Thoracic aorta (tissue), 2 donors: ENCODE measurements at regions not wholly inside any gene's neighbourhood (a gene's known extent, or its start where the extent isn't known, plus 50 kb on each side); places are given as distances from the start of the nearest gene placed in this dataset.

Experiments
- ATAC-seq: fragments of 150-250 bp; one replicate; pipeline ENCODE4 v1.8.0; 2017; ENCODE audit warnings: low read depth; ENCODE audit not compliant: insufficient number of reproducible peaks, low FRiP score
- DNase-seq: peaks from one replicate; pipeline ENCODE4 v3.0.0-alpha.2; 2020; ENCODE audit warnings: low spot score
- H3K27ac ChIP-seq, 2 donors: fragments of 200-600 bp; sonication (generic); 1 replicate in 1 of 2; 2 replicates in 1 of 2; pipeline ENCODE4 v1.5.1; 2016; ENCODE audit warnings: mild to moderate bottlenecking in 2 of 2, moderate library complexity in 2 of 2
- H3K27me3 ChIP-seq: fragments of 200-600 bp; sonication (generic); replicated peaks from 2 replicates; pipeline ENCODE4 v1.6.0; 2016; ENCODE audit warnings: mild to moderate bottlenecking; ENCODE audit not compliant: insufficient read depth
- H3K36me3 ChIP-seq: fragments of 200-600 bp; sonication (generic); one replicate; pipeline ENCODE4 v1.5.1; 2016
- H3K4me1 ChIP-seq, 2 donors: fragments of 200-600 bp; sonication (generic); 1 replicate in 1 of 2; 2 replicates in 1 of 2; pipeline versions ENCODE4 v1.5.1 to v1.6.0; 2016; ENCODE audit warnings: low read depth in 2 of 2, mild to moderate bottlenecking in 1 of 2; ENCODE audit not compliant: control insufficient read depth in 1 of 2
- H3K4me3 ChIP-seq: fragments of 200-600 bp; sonication (generic); 2 replicates; pipeline ENCODE4 v1.5.1; 2016; ENCODE audit warnings: mild to moderate bottlenecking
- H3K9me3 ChIP-seq: fragments of 200-600 bp; sonication (generic); 2 replicates; pipeline ENCODE4 v1.5.1; 2016
- TF ChIP-seq, protein P1 (sequence below): fragments of 200-600 bp; sonication (generic); IDR thresholded peaks from one replicate; pipeline ENCODE4 v1.5.1; 2019; ENCODE audit warnings: antibody characterized with exemption

DNA sequence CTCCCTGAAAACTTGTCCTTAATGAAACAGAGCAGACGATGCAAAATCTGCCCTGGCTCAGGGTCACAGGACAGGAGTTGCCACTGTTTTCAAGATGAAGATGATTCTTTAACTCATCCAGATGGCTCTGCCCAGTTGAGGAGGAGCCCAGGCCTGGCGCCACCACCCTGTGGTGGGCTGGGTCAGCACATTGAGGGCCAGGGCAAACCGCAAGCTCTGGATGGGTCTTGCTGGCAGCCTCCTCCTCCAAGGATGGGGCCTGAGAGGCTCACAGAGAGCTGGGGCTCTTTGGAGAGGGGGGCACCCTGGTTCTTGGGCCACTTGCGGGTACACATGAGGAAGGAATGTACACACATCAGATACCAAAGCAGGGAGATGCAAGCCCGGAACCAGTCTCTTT, 158.2 kb downstream of the NUAK1 start:
- TF ChIP-seq, protein P1, sequence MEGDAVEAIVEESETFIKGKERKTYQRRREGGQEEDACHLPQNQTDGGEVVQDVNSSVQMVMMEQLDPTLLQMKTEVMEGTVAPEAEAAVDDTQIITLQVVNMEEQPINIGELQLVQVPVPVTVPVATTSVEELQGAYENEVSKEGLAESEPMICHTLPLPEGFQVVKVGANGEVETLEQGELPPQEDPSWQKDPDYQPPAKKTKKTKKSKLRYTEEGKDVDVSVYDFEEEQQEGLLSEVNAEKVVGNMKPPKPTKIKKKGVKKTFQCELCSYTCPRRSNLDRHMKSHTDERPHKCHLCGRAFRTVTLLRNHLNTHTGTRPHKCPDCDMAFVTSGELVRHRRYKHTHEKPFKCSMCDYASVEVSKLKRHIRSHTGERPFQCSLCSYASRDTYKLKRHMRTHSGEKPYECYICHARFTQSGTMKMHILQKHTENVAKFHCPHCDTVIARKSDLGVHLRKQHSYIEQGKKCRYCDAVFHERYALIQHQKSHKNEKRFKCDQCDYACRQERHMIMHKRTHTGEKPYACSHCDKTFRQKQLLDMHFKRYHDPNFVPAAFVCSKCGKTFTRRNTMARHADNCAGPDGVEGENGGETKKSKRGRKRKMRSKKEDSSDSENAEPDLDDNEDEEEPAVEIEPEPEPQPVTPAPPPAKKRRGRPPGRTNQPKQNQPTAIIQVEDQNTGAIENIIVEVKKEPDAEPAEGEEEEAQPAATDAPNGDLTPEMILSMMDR = no peak
- no peak overlapping the region for H3K4me3 ChIP-seq
- no peak for ATAC-seq
- no peaks in the 10 kb centered on the region for H3K27me3 ChIP-seq
- H3K27ac ChIP-seq = no peak overlapping the region
- no peaks in the 10 kb centered on the region for H3K9me3 ChIP-seq
- no peak for DNase-seq
- peaks cover 0 to 3% of the 10 kb centered on the region in 2 donors for H3K4me1 ChIP-seq
- no peaks in the 10 kb centered on the region for H3K36me3 ChIP-seq

DNA sequence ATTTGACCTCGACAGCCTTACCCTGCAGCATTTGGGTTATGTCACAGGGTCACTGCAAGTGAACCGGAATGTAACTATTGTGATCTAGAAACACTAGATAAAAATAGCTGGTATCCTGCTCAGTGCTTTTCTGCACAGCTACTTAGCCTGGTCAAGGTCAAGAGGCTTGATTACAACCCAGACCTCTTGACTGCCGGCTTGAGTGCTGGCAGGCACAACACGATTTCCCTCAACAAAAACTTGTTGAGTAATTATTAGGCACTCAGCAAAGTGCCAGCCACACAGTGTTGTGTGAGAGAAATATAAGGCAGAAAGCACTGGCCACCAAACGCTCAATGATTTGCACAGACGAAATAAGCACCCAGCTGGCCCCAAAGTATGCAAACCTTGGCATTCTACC, 156.7 kb downstream of the NUAK1 start:
- DNase-seq (no peak), ATAC-seq (no peak)
- Histone ChIP-seq H3K9me3 (no peaks in the 10 kb centered on the region), H3K4me1 (peaks cover 0 to 3% of the 10 kb centered on the region in 2 donors), H3K4me3 (no peak overlapping the region), H3K27ac (no peak overlapping the region), H3K36me3 (no peaks in the 10 kb centered on the region), H3K27me3 (no peaks in the 10 kb centered on the region)
- TF ChIP-seq, protein P1 = no peak

DNA sequence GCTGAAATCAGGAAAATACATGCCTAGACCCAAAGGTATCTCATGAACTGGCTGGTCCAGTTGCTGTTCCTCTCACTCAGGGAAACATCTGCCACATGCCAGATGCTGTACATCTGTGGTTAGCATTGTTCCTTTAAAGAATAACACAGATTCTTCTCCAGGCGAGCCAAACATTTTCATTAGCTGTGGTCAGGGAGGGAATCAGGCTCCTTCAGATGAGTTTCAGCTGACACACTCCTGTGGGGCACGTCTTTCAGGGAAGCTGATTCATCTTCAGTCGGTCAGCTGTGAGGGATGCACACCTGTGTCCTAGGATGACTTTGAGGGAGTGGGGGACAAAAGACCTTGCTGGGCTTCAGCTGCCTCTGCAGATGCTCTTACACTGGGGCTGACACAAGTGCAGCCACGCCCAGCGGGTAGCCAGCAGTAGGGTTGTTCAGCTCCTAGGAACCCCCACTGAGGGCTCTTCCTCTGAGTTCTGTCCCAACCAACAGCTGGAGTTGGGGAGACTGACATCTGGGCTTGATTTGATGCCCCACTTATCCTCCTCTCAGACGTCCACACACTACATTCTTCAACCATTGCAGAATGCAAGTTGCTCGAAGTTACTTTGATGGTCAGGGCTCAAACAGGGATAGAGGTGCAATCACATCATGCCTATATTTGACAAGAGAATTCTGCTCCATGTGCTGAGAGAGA, 155.0 kb downstream of the NUAK1 start:
- Histone ChIP-seq H3K4me3 (no peak overlapping the region), H3K9me3 (no peaks in the 10 kb centered on the region), H3K27ac (no peak overlapping the region), H3K27me3 (no peaks in the 10 kb centered on the region), H3K4me1 (peaks cover 0 to 3% of the 10 kb centered on the region in 2 donors), H3K36me3 (no peaks in the 10 kb centered on the region)
- TF ChIP-seq, protein P1 = no peak
- no peak for ATAC-seq
- no peak for DNase-seq

DNA sequence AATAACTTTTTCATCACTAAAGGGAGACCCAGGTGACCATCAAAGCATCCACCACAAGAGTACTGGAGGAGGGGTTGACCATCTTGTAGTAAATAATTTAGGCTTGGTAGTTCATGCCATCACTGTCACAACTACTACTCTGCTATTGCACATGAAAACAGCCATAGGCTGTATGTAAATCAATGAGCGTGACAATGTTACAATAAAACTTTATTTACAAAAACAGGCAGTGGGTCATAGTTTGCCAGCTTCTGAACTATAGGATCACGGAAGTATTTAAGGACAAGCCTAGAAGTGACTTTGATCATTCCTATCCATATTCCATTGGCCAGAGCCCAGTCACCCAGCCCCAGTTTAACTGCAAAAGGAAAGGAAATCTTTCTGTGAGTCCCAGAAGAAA, 153.4 kb downstream of the NUAK1 start:
- H3K4me1 ChIP-seq = peaks cover 0 to 3% of the 10 kb centered on the region in 2 donors
- ATAC-seq (no peak), DNase-seq (no peak)
- H3K36me3 ChIP-seq = no peaks in the 10 kb centered on the region
- no peaks in the 10 kb centered on the region for H3K9me3 ChIP-seq
- no peaks in the 10 kb centered on the region for H3K27me3 ChIP-seq
- no peak overlapping the region for H3K27ac ChIP-seq
- H3K4me3 ChIP-seq = no peak overlapping the region
- TF ChIP-seq, protein P1 = no peak

DNA sequence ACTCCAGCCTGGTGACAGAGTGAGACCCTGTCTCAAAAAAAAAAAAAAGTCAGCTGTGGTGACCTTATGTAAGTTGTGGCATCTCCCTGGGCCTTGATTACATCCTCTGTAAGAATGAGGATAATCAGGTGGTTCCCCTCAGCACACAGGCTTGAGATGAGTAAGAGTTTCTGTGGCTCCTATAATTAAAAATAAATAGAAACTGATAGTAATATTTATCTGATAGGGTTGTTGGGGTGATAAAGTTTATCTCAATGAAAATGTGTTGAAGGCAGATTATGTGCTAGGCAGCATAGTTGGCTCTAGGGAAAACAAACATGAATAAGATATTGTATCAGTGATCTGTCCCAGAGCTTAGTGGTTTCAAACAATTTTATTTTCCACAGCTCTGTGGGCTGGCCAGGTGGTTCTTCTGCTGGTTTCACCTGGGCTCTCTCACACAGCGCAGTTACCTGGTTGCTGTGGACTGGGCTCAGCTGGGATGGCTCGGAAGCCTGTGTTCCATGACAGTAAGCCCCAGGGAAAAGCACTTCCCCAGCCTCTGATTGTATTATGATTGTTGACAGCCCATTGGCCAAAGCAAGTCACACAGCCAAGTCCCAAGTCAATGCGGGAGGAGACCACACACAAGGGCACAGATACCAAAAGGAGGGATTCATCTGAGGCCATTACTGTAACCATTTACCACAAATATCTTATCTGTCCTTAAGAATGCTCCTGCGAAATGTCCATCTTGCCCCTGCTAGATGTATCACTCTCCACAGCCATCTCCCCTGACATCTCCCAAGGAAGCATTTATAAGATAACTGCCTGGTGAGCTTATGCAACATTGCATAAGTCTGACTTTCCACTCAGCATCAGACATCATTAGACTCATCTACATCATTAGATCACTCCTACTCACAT, 151.7 kb downstream of the NUAK1 start:
- no peak for ATAC-seq
- no peak overlapping the region for H3K4me3 ChIP-seq
- TF ChIP-seq, protein P1 = no peak
- no peaks in the 10 kb centered on the region for H3K9me3 ChIP-seq
- no peak overlapping the region for H3K27ac ChIP-seq
- H3K27me3 ChIP-seq = no peaks in the 10 kb centered on the region
- H3K36me3 ChIP-seq = no peaks in the 10 kb centered on the region
- no peak for DNase-seq
- H3K4me1 ChIP-seq = peaks cover 0 to 2% of the 10 kb centered on the region in 2 donors
